K562 (cell line): ENCODE measurements at regions not wholly inside any gene's neighbourhood (a gene's known extent, or its start where the extent isn't known, plus 50 kb on each side); places are given as distances from the start of the nearest gene placed in this dataset.

Experiments used
- ATAC-seq: fragments of 200-7000 bp; cut with Tn5 transposase; 3 replicates; pipeline ENCODE4 v1.9.1; 2020; ENCODE audit warnings: moderate library complexity
- BruUV-seq: library from RNA; stranded (reverse); fragments of 400-500 nt; replicated peaks from 2 replicates; lab custom pipeline; 2021; lab: Mats Ljungman, UMichigan
- CTCF ChIA-PET: fragments of 300-600 bp; formaldehyde crosslinking; extraction: SDS; loops from one replicate; lab custom pipeline; 2021; ENCODE audit warnings: low intra/inter-chr PET ratio; lab: Yijun Ruan, JAX
- POLR2A ChIA-PET: fragments of 300-600, 350-650 bp; sonication (Branson Sonifier 250); formaldehyde crosslinking; extraction: SDS; loops from one replicate; lab custom pipeline; 2021; ENCODE audit warnings: antibody characterized with exemption, inconsistent platforms; lab: Yijun Ruan, JAX
- DNase-seq, 4 experiments: peaks; one replicate each; pipeline versions ENCODE4 v3.0.0 to v3.0.0-alpha.2; 2011 to 2018; ENCODE audit warnings: low spot score in 3 of 4, mixed read lengths in 3 of 4; ENCODE audit errors: extremely low read depth in 1 of 4
- FAIRE-seq: peaks from 2 replicates; lab custom pipeline; 2011; peaks lifted over from hg19 to GRCh38; lab: Jason Lieb, UNC
- H2AFZ ChIP-seq: 2 replicates; pipeline ENCODE4 v1.6.0; 2011; ENCODE audit warnings: low read depth, low read length, control low read depth, inconsistent platforms
- H3K27ac ChIP-seq: fragments of 200-600 bp; 3 replicates; pipeline ENCODE4 v1.8.0; 2011; ENCODE audit warnings: low read depth, mild to moderate bottlenecking, control low read depth, inconsistent platforms, low read length, moderate library complexity, mixed read lengths; ENCODE audit errors: extremely low read depth
- H3K27me3 ChIP-seq, 2 experiments: fragments of 300-600 bp in 1 of 2; 2 replicates in 1 of 2; 3 replicates in 1 of 2; pipeline versions ENCODE4 v1.6.0 to v1.8.0; 2011; ENCODE audit warnings: inconsistent platforms in 2 of 2, low read length in 2 of 2, mild to moderate bottlenecking in 1 of 2, mixed read lengths in 1 of 2, moderate library complexity in 1 of 2; ENCODE audit not compliant: control insufficient read depth in 2 of 2, insufficient read depth in 2 of 2
- H3K36me3 ChIP-seq: fragments of 300-600 bp; 3 replicates; pipeline ENCODE4 v1.8.0; 2011; ENCODE audit warnings: mild to moderate bottlenecking, low read length, inconsistent platforms; ENCODE audit not compliant: control insufficient read depth, insufficient read depth
- H3K4me1 ChIP-seq, 2 experiments: fragments of 200-600 bp in 1 of 2; replicated peaks in 1 of 2; 2 replicates in 1 of 2; 3 replicates in 1 of 2; pipeline versions ENCODE4 v1.5.1 to v1.8.0; 2011; ENCODE audit warnings: inconsistent platforms in 2 of 2, low read length in 2 of 2, mild to moderate bottlenecking in 1 of 2, mixed read lengths in 1 of 2, moderate library complexity in 1 of 2; ENCODE audit not compliant: control insufficient read depth in 2 of 2, insufficient read depth in 2 of 2
- H3K4me2 ChIP-seq: 2 replicates; pipeline ENCODE4 v1.6.1; 2011; ENCODE audit warnings: low read length, control low read depth, inconsistent platforms, mixed read lengths; ENCODE audit not compliant: insufficient read depth
- H3K4me3 ChIP-seq: fragments of 200-600 bp; sonication (generic), shearing (Covaris generic); 2 replicates; pipeline ENCODE4 v1.5.1; 2016; ENCODE audit warnings: control low read depth, inconsistent platforms
- H3K79me2 ChIP-seq: fragments of 200-600 bp; 3 replicates; pipeline ENCODE4 v1.8.0; 2011; ENCODE audit warnings: low read length, inconsistent platforms; ENCODE audit not compliant: control insufficient read depth, insufficient read depth
- H3K9ac ChIP-seq, 2 experiments: 2 replicates each; pipeline versions ENCODE4 v1.6.0 to v1.6.1; 2011; ENCODE audit warnings: low read depth in 2 of 2, low read length in 2 of 2, control low read depth in 1 of 2, inconsistent platforms in 1 of 2, mild to moderate bottlenecking in 1 of 2, mixed read lengths in 1 of 2; ENCODE audit not compliant: insufficient read depth in 1 of 2
- H3K9me1 ChIP-seq: one replicate; pipeline ENCODE4 v1.6.0; 2011; ENCODE audit warnings: inconsistent platforms, mild to moderate bottlenecking, low read length, moderate library complexity; ENCODE audit not compliant: control insufficient read depth, insufficient read depth
- H3K9me3 ChIP-seq: replicated peaks from 2 replicates; pipeline ENCODE4 v1.5.1; 2011; ENCODE audit warnings: low read depth, low read length, inconsistent platforms; ENCODE audit not compliant: control insufficient read depth, insufficient read depth
- H4K20me1 ChIP-seq: replicated peaks from 2 replicates; pipeline ENCODE4 v1.6.1; 2011; ENCODE audit warnings: low read length, inconsistent platforms, mixed read lengths; ENCODE audit not compliant: control insufficient read depth, insufficient read depth
- ETV6 ChIP-seq, 3 experiments: fragments of 150-350 bp in 1 of 3; sonication (generic) in 1 of 3; formaldehyde crosslinking in 1 of 3; IDR thresholded peaks; 2 replicates each; pipeline versions ENCODE4 v1.6.1 to v1.8.0; 2014 to 2022; ENCODE audit warnings: borderline replicate concordance in 2 of 3, low read depth in 2 of 3, antibody characterized with exemption in 1 of 3, low read length in 1 of 3, mild to moderate bottlenecking in 1 of 3, missing genetic modification reagents in 1 of 3
- MTF1 ChIP-seq: fragments of 250-450 bp; sonication (Bioruptor Pico); IDR thresholded peaks from 2 replicates; pipeline ENCODE4 v1.9.0; 2021; ENCODE audit warnings: moderate library complexity, mild to moderate bottlenecking, inconsistent platforms, borderline replicate concordance
- SMARCB1 ChIP-seq: IDR thresholded peaks from 2 replicates; pipeline ENCODE4 v1.6.1; 2011; ENCODE audit warnings: improper control_type of control experiment, low read depth; ENCODE audit not compliant: insufficient read length
- ZC3H11A ChIP-seq: IDR thresholded peaks from 2 replicates; pipeline ENCODE4 v1.6.1; 2012; ENCODE audit warnings: low read depth, low read length, improper control_type of control experiment
- ZNF282 ChIP-seq: sonication (generic); formaldehyde crosslinking; IDR thresholded peaks from 2 replicates; pipeline ENCODE4 v1.8.1; 2023; ENCODE audit warnings: missing genetic modification reagents
- ZNF384 ChIP-seq: IDR thresholded peaks from 2 replicates; pipeline ENCODE4 v1.6.1; 2012; ENCODE audit warnings: low read depth, low read length, improper control_type of control experiment
- ZNF586 ChIP-seq: fragments of 450-650 bp; formaldehyde crosslinking; conservative IDR thresholded peaks from 2 replicates; pipeline ENCODE4 v1.4.0; 2020; ENCODE audit warnings: mild to moderate bottlenecking, moderate library complexity
- WGBS: fragments of 100-300 bp; shearing (Covaris generic); methylation state at CpG from one replicate; pipeline ENCODE4 v1.1.6; 2016; ENCODE audit warnings: low coverage, mixed read lengths; ENCODE audit not compliant: insufficient coverage; ENCODE audit errors: missing lambda C conversion rate; 5-methylcytosine and 5-hydroxymethylcytosine counted together
- in situ Hi-C: fragments of 300-500 bp; cut with MboI; formaldehyde crosslinking; loops from 4 replicates; pipeline ENCODE4 v1.15.0; 2018; ENCODE audit warnings: inconsistent platforms, mixed read lengths
- intact Hi-C: fragments of 100-400 bp; cut with micrococcal nuclease; formaldehyde crosslinking; loops from 2 replicates; pipeline ENCODE4 v1.14.2; 2022
- TF ChIP-seq, protein P1 (sequence below): IDR thresholded peaks from 3 replicates; pipeline ENCODE4 v1.6.1; 2011; ENCODE audit warnings: borderline replicate concordance, mild to moderate bottlenecking, moderate library complexity; ENCODE audit not compliant: insufficient read length; ENCODE audit errors: extremely low read depth
- TF ChIP-seq, protein P2 (sequence below), 2 experiments: fragments of 250-450 bp in 1 of 2; fragments of 450-650 bp in 1 of 2; sonication (Bioruptor Pico) in 1 of 2; IDR thresholded peaks; 2 replicates each; pipeline versions ENCODE4 v1.6.1 to v1.8.0; 2016 to 2021; ENCODE audit warnings: mild to moderate bottlenecking in 2 of 2, moderate library complexity in 2 of 2, missing compliant biosample characterization in 1 of 2, missing genetic modification characterization in 1 of 2
- TF ChIP-seq, protein P3 (sequence below): fragments of 450-650 bp; IDR thresholded peaks from 2 replicates; pipeline ENCODE4 v1.7.1; 2018; ENCODE audit warnings: mild to moderate bottlenecking, low read depth; ENCODE audit not compliant: partially characterized antibody

DNA sequence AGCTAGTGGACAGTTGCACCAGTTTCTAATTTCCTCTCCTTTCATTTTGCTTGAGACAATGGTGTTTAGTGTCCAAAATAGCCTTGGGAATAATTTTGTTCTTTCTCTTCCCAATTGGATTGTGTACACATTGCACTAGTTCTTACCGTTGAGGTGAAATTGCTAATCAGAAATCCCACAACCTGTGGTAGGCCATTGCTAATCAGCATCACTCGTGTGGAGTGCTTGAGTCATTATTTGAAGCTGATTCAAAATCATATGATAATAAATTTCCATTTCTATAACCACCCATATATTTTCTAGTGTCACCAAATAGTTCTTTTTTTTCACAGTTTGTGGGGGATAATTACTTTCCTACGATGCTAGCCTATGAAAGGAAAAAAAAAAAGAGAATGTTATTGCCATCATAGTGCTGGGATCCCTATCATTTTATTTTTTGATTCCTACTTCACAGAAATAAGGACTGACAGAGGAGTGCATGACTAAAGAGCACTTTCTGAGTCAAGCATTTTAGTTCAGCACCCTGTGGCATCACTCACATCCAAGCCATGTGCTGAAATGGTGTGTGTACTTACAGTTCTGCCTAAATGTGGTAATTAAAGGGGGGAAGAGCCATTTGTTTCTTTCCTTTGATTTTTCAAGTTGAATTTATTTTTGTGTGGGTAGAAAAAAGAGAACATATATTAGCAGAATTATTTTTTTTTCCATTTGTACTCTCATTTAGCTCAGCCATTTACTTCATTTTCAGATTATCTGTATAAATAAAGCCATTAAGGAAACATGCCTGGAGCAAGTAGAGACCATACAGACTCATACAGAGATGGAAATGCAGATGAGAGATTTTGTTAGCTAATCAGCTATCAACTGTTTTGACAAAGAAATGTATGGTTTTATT, 108.0 kb upstream of the MEIS2 start (continued):
- TF ChIP-seq, protein P1, sequence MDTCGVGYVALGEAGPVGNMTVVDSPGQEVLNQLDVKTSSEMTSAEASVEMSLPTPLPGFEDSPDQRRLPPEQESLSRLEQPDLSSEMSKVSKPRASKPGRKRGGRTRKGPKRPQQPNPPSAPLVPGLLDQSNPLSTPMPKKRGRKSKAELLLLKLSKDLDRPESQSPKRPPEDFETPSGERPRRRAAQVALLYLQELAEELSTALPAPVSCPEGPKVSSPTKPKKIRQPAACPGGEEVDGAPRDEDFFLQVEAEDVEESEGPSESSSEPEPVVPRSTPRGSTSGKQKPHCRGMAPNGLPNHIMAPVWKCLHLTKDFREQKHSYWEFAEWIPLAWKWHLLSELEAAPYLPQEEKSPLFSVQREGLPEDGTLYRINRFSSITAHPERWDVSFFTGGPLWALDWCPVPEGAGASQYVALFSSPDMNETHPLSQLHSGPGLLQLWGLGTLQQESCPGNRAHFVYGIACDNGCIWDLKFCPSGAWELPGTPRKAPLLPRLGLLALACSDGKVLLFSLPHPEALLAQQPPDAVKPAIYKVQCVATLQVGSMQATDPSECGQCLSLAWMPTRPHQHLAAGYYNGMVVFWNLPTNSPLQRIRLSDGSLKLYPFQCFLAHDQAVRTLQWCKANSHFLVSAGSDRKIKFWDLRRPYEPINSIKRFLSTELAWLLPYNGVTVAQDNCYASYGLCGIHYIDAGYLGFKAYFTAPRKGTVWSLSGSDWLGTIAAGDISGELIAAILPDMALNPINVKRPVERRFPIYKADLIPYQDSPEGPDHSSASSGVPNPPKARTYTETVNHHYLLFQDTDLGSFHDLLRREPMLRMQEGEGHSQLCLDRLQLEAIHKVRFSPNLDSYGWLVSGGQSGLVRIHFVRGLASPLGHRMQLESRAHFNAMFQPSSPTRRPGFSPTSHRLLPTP, result no peak

DNA sequence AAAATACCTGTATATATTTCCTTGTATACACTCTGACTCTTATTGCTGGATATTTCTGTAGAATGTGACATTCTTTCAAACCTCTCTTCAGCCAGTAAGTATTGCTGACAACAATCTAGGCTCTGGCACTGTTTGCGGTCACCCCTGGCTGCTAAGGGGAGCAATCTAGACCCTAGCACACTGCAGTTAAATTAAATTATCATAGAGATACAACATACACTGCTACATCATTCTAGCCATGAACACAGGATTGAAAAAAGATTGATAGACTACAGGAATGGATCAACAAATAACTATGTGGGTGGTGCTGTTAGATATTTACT, 108.7 kb upstream of the MEIS2 start:
- ATAC-seq (no peak), FAIRE-seq (no peak), DNase-seq (no peak)
- intact Hi-C loops, result no loop called here
- ChIA-PET CTCF (no interaction called here), POLR2A (no interaction called here)
- Histone ChIP-seq H3K4me2 (no peak overlapping the region), H3K79me2 (no peaks in the 10 kb centered on the region), H4K20me1 (no peaks in the 10 kb centered on the region), H3K4me3 (no peak overlapping the region), H3K36me3 (no peaks in the 10 kb centered on the region), H3K9me1 (no peaks in the 10 kb centered on the region), H2AFZ (no peak overlapping the region), H3K4me1 (no peaks in the 10 kb centered on the region), H3K9ac (no peak overlapping the region), H3K27me3 (no peaks in the 10 kb centered on the region), H3K9me3 (no peaks in the 10 kb centered on the region), H3K27ac (no peak overlapping the region)
- BruUV-seq, result no TSS peak
- 5% methylated on average over 1 of the region's 1 CpG for WGBS
- no peak for TF ChIP-seq ZNF384
- TF ChIP-seq ZNF282 (CRISPR knock-in tag), result no peak
- TF ChIP-seq, protein P2, sequence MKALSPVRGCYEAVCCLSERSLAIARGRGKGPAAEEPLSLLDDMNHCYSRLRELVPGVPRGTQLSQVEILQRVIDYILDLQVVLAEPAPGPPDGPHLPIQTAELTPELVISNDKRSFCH (CRISPR knock-in tag; IDR thresholded peaks at IDR 0.05), result no peak
- TF ChIP-seq, protein P2 (tag; IDR thresholded peaks at IDR 0.05), result no peak
- TF ChIP-seq ZC3H11A, result no peak
- TF ChIP-seq, protein P3, sequence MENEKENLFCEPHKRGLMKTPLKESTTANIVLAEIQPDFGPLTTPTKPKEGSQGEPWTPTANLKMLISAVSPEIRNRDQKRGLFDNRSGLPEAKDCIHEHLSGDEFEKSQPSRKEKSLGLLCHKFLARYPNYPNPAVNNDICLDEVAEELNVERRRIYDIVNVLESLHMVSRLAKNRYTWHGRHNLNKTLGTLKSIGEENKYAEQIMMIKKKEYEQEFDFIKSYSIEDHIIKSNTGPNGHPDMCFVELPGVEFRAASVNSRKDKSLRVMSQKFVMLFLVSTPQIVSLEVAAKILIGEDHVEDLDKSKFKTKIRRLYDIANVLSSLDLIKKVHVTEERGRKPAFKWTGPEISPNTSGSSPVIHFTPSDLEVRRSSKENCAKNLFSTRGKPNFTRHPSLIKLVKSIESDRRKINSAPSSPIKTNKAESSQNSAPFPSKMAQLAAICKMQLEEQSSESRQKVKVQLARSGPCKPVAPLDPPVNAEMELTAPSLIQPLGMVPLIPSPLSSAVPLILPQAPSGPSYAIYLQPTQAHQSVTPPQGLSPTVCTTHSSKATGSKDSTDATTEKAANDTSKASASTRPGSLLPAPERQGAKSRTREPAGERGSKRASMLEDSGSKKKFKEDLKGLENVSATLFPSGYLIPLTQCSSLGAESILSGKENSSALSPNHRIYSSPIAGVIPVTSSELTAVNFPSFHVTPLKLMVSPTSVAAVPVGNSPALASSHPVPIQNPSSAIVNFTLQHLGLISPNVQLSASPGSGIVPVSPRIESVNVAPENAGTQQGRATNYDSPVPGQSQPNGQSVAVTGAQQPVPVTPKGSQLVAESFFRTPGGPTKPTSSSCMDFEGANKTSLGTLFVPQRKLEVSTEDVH, result no peak
- TF ChIP-seq ZNF586 (CRISPR knock-in tag), result no peak
- no peak for TF ChIP-seq SMARCB1
- TF ChIP-seq MTF1 (CRISPR knock-in tag), result no peak
- no peak for TF ChIP-seq ETV6 (IDR thresholded peaks at IDR 0.05; ENCODE audit: borderline replicate concordance in 1 of 2, low read depth in 2 of 2, low read length in 1 of 2)
- no peak for TF ChIP-seq ETV6 (CRISPR knock-in tag; IDR thresholded peaks at IDR 0.05; ENCODE audit: borderline replicate concordance)
- in situ Hi-C loops, result no loop called here
